NCI-H1436 (cell line): ENCODE measurements at regions not wholly inside any gene's neighbourhood (a gene's known extent, or its start where the extent isn't known, plus 50 kb on each side); places are given as distances from the start of the nearest gene placed in this dataset.
A peak's percentile ranks its signal among the peaks of the same experiment; 100 is the strongest.

Experiments
- DNase-seq: peaks from one replicate; lab custom pipeline; 2025; lab: John Stamatoyannopoulos, UW

GRCh38 chr11:134643115-134644012, 231.3 kb upstream of the B3GAT1 start:
- DNase-seq: no peak

GRCh38 chr11:134642206-134642605, 230.2 kb upstream of the B3GAT1 start:
- no peak for DNase-seq

GRCh38 chr11:134640971-134641968, 229.2 kb upstream of the B3GAT1 start:
- DNase-seq: no peak

GRCh38 chr11:134640536-134640935, 228.5 kb upstream of the B3GAT1 start:
- DNase-seq: no peak

GRCh38 chr11:134639586-134640330, 227.7 kb upstream of the B3GAT1 start:
- DNase-seq: peak; percentile 1

GRCh38 chr11:134638796-134639430, 226.9 kb upstream of the B3GAT1 start:
- DNase-seq: no peak

GRCh38 chr11:134637091-134638015, 225.3 kb upstream of the B3GAT1 start:
- no peak for DNase-seq

GRCh38 chr11:134636071-134636470, 224.0 kb upstream of the B3GAT1 start:
- DNase-seq: no peak

- DNase-seq: no peak
Measured at GRCh38 chr11:134634897-134635831, 223.1 kb upstream of the B3GAT1 start.

GRCh38 chr11:134633276-134633675, 221.2 kb upstream of the B3GAT1 start:
- no peak for DNase-seq

- no peak for DNase-seq
Measured at GRCh38 chr11:134632347-134633119, 220.5 kb upstream of the B3GAT1 start.

GRCh38 chr11:134630861-134631260, 218.8 kb upstream of the B3GAT1 start:
- no peak for DNase-seq

- no peak for DNase-seq
Measured at GRCh38 chr11:134628426-134628825, 216.4 kb upstream of the B3GAT1 start.

- no peak for DNase-seq
Measured at GRCh38 chr11:134626032-134626431, 214.0 kb upstream of the B3GAT1 start.

- DNase-seq: no peak
Measured at GRCh38 chr11:134625631-134626030, 213.6 kb upstream of the B3GAT1 start.

GRCh38 chr11:134625151-134625550, 213.1 kb upstream of the B3GAT1 start:
- no peak for DNase-seq

GRCh38 chr11:134624166-134624920, 212.3 kb upstream of the B3GAT1 start:
- DNase-seq: no peak

GRCh38 chr11:134623711-134624110, 211.7 kb upstream of the B3GAT1 start:
- DNase-seq: no peak
